Left ventricle myocardium inferior (tissue), 1 donor: ENCODE measurements at regions not wholly inside any gene's neighbourhood (a gene's known extent, or its start where the extent isn't known, plus 50 kb on each side); places are given as distances from the start of the nearest gene placed in this dataset.

ENCODE experiments used
- DNase-seq: peaks from one replicate; pipeline ENCODE4 v3.0.0-alpha.2; 2020
- H3K27ac ChIP-seq: fragments of 200-600 bp; replicated peaks from 2 replicates; pipeline ENCODE4 v1.8.0; 2021
- H3K27me3 ChIP-seq: fragments of 200-600 bp; 2 replicates; pipeline ENCODE4 v1.8.0; 2021; ENCODE audit warnings: low read depth
- H3K36me3 ChIP-seq: fragments of 200-600 bp; 2 replicates; pipeline ENCODE4 v1.8.0; 2021
- H3K4me1 ChIP-seq: fragments of 200-600 bp; 2 replicates; pipeline ENCODE4 v1.8.0; 2021
- H3K4me3 ChIP-seq: fragments of 200-600 bp; 2 replicates; pipeline ENCODE4 v1.8.0; 2021; ENCODE audit warnings: mild to moderate bottlenecking, moderate library complexity
- H3K9me3 ChIP-seq: fragments of 200-600 bp; replicated peaks from 2 replicates; pipeline ENCODE4 v1.8.0; 2021
- intact Hi-C: fragments of 100-400 bp; cut with micrococcal nuclease; formaldehyde crosslinking; loops from one replicate; pipeline ENCODE4 v1.11.0; 2022
- TF ChIP-seq, protein P1 (sequence below): fragments of 200-600 bp; IDR thresholded peaks from 2 replicates; pipeline ENCODE4 v1.8.0; 2021; ENCODE audit warnings: antibody characterized with exemption, mild to moderate bottlenecking, borderline replicate concordance
- donor health status: DM: no; HTN: yes; CAD: no; lungs with severe emphysema.

DNA sequence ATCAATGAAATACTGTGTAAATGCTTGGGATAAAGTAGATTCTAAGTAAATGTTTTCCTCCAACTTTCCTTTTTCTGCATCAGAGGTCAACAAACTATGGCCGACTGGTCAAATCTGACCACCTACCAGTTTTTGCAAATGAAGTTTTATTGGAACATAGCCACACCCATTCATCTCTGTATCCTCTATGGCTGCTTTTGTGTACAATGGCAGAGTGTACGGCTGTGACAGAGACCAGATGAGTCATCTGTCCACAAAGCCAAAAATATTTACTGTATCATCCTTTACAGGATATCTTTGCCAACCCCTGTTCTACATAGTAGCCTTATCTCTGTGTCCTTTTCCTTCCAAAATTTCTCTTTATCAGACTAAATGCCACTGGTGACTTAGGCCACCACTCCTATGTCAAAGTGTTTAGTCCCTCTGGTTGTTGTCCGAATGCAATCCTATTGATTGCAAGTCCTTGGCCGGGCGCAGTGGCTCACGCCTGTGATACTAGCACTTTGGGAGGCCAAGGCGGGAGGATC lies 218.4 kb upstream of the KLF4 start:
- Histone ChIP-seq H3K27ac (no peak overlapping the region), H3K27me3 (no peaks in the 10 kb centered on the region), H3K4me1 (peaks cover 33% of the 10 kb centered on the region), H3K36me3 (no peaks in the 10 kb centered on the region), H3K9me3 (peaks cover 2% of the 10 kb centered on the region), H3K4me3 (no peak overlapping the region)
- no peak for DNase-seq
- intact Hi-C loops = no loop called here
- TF ChIP-seq, protein P1, sequence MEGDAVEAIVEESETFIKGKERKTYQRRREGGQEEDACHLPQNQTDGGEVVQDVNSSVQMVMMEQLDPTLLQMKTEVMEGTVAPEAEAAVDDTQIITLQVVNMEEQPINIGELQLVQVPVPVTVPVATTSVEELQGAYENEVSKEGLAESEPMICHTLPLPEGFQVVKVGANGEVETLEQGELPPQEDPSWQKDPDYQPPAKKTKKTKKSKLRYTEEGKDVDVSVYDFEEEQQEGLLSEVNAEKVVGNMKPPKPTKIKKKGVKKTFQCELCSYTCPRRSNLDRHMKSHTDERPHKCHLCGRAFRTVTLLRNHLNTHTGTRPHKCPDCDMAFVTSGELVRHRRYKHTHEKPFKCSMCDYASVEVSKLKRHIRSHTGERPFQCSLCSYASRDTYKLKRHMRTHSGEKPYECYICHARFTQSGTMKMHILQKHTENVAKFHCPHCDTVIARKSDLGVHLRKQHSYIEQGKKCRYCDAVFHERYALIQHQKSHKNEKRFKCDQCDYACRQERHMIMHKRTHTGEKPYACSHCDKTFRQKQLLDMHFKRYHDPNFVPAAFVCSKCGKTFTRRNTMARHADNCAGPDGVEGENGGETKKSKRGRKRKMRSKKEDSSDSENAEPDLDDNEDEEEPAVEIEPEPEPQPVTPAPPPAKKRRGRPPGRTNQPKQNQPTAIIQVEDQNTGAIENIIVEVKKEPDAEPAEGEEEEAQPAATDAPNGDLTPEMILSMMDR = no peak

GRCh38 chr9:107707428-107707837 lies 217.9 kb upstream of the KLF4 start:
- intact Hi-C loops = no loop called here
- H3K4me3 ChIP-seq = no peak overlapping the region
- H3K9me3 ChIP-seq = peaks cover 7% of the 10 kb centered on the region
- no peak for DNase-seq
- TF ChIP-seq, protein P1 = no peak
- no peak overlapping the region for H3K27ac ChIP-seq
- H3K36me3 ChIP-seq = no peaks in the 10 kb centered on the region
- no peaks in the 10 kb centered on the region for H3K27me3 ChIP-seq
- H3K4me1 ChIP-seq = peaks cover 34% of the 10 kb centered on the region

DNA sequence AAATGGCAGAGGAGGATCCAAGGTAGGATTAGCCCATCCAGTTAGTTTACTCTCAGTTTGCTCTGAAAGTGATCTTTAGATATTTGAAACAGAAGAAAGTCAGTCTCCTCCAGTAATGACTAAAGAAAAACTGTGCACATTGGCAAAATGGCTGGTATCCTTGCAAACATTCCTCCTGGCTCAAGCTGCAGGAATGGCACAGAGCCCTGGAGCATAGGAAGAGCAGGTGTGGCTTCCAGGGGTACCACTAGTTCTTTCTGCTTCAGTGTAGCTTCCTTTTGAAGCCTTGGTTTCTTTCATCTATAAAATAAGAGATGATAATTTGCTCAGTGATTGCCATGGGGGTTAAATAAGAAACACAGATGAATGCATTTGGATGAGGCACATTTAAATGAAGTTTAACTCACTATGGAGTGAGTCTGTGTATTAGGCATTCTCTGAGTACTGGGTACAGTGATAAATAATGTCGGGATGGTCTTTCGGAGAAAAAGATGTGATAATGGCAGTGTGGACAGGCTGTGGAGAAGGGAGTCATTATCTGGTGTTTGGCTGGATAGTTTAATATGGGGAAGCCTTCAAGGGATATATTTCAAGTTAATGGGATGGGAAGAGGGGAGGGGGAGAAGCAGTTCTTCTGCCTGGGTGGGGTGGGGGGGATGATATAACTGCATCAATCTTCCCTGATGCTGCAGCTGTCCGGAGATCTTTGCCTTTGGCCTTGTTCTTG lies 217.3 kb upstream of the KLF4 start:
- Histone ChIP-seq H3K36me3 (no peaks in the 10 kb centered on the region), H3K27me3 (no peaks in the 10 kb centered on the region), H3K9me3 (peaks cover 8% of the 10 kb centered on the region), H3K4me1 (peaks cover 28% of the 10 kb centered on the region), H3K27ac (no peak overlapping the region), H3K4me3 (no peak overlapping the region)
- intact Hi-C loops = no loop called here
- DNase-seq = no peak
- TF ChIP-seq, protein P1 = no peak

DNA sequence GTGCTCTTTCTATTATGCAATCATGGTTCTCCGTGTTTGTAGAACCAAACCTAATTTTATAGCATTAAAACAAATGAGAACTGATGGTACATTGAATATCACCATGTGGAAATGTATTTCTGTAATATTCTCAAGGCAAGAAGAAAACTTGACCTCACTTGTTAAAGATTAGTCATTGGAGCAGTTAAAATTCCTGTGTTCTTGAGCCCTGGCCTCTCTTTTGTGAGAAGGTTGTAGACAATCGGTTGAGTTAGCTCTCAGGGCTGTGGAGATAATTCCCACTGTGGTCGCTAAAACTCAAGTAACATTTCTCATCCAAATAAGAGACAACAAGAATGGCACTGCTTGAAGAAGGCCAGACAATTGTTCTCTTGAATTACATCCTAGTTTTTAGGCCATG lies 216.0 kb upstream of the KLF4 start:
- intact Hi-C loops = no loop called here
- TF ChIP-seq, protein P1 = no peak
- Histone ChIP-seq H3K9me3 (peaks cover 8% of the 10 kb centered on the region), H3K27ac (no peak overlapping the region), H3K36me3 (no peaks in the 10 kb centered on the region), H3K27me3 (no peaks in the 10 kb centered on the region), H3K4me1 (peaks cover 26% of the 10 kb centered on the region), H3K4me3 (no peak overlapping the region)
- DNase-seq = no peak

GRCh38 chr9:107704774-107705173 lies 215.2 kb upstream of the KLF4 start:
- no peak for DNase-seq
- TF ChIP-seq, protein P1 = no peak
- no peaks in the 10 kb centered on the region for H3K36me3 ChIP-seq
- peaks cover 8% of the 10 kb centered on the region for H3K9me3 ChIP-seq
- intact Hi-C loops = no loop called here
- no peak overlapping the region for H3K4me3 ChIP-seq
- no peaks in the 10 kb centered on the region for H3K27me3 ChIP-seq
- no peak overlapping the region for H3K27ac ChIP-seq
- H3K4me1 ChIP-seq = peaks cover 27% of the 10 kb centered on the region
